Endothelial cell of umbilical vein (primary cell): ENCODE measurements at regions not wholly inside any gene's neighbourhood (a gene's known extent, or its start where the extent isn't known, plus 50 kb on each side); places are given as distances from the start of the nearest gene placed in this dataset.

ENCODE experiments used
- BruUV-seq: library from RNA; stranded (reverse); fragments of 400-500 nt; replicated peaks from 2 replicates; lab custom pipeline; 2021; lab: Mats Ljungman, UMichigan
- CTCF ChIA-PET: fragments of 300-600, 350-600 bp; sonication (Branson Sonifier 250); formaldehyde crosslinking; loops from one replicate; lab custom pipeline; 2021; ENCODE audit warnings: antibody characterized with exemption, inconsistent platforms; lab: Charles Lee
- POLR2A ChIA-PET: fragments of 300-600, 350-600 bp; sonication (Branson Sonifier 250); formaldehyde crosslinking; loops from one replicate; lab custom pipeline; 2021; ENCODE audit warnings: antibody characterized with exemption, inconsistent platforms; lab: Charles Lee
- DNase-seq: peaks from one replicate; pipeline ENCODE4 v3.0.0-alpha.2; 2011; ENCODE audit warnings: low read depth, low spot score
- FAIRE-seq: peaks from 2 replicates; lab custom pipeline; 2011; peaks lifted over from hg19 to GRCh38; lab: Jason Lieb, UNC
- H2AFZ ChIP-seq: 2 replicates; pipeline ENCODE4 v1.6.0; 2012; ENCODE audit warnings: low read depth, low read length, control low read depth, inconsistent platforms
- H3K27ac ChIP-seq: 2 replicates; pipeline ENCODE4 v1.5.1; 2011; ENCODE audit warnings: low read depth, mild to moderate bottlenecking, control low read depth, low read length, moderate library complexity; ENCODE audit not compliant: insufficient read depth
- H3K27me3 ChIP-seq, 2 experiments: 2 replicates each; pipeline versions ENCODE4 v1.6.0 to v1.6.1; 2011; ENCODE audit warnings: low read length in 2 of 2, mixed read lengths in 1 of 2; ENCODE audit not compliant: control insufficient read depth in 2 of 2, insufficient read depth in 2 of 2
- H3K36me3 ChIP-seq, 2 experiments: 2 replicates in 1 of 2; 3 replicates in 1 of 2; pipeline ENCODE4 v1.5.1; 2011; ENCODE audit warnings: low read length in 2 of 2, mild to moderate bottlenecking in 1 of 2, moderate library complexity in 1 of 2; ENCODE audit not compliant: control insufficient read depth in 2 of 2, insufficient read depth in 2 of 2; ENCODE audit errors: extremely low read depth in 1 of 2
- H3K4me1 ChIP-seq: 3 replicates; pipeline ENCODE4 v1.5.1; 2011; ENCODE audit warnings: mild to moderate bottlenecking, low read length; ENCODE audit not compliant: control insufficient read depth, insufficient read depth; ENCODE audit errors: extremely low read depth
- H3K4me2 ChIP-seq: 2 replicates; pipeline ENCODE4 v1.6.1; 2011; ENCODE audit warnings: low read length, control low read depth, mixed read lengths; ENCODE audit not compliant: insufficient read depth
- H3K4me3 ChIP-seq, 3 experiments: fragments of 200-600 bp in 1 of 3; sonication (generic), shearing (Covaris generic) in 1 of 3; replicated peaks in 1 of 3; 2 replicates each; pipeline ENCODE4 v1.5.1; 2011 to 2016; ENCODE audit warnings: control low read depth in 3 of 3, low read length in 3 of 3, mild to moderate bottlenecking in 2 of 3, inconsistent platforms in 1 of 3, low read depth in 1 of 3, moderate library complexity in 1 of 3; ENCODE audit not compliant: insufficient read depth in 1 of 3
- H3K79me2 ChIP-seq: 2 replicates; pipeline ENCODE4 v1.6.0; 2012; ENCODE audit warnings: low read length, inconsistent platforms; ENCODE audit not compliant: control insufficient read depth, insufficient read depth
- H3K9ac ChIP-seq: replicated peaks from 2 replicates; pipeline ENCODE3; 2011; ENCODE audit warnings: low read length, control low read depth; ENCODE audit not compliant: insufficient read depth; ENCODE audit errors: extremely low read depth
- H3K9me1 ChIP-seq: replicated peaks from 3 replicates; pipeline ENCODE4 v1.6.0; 2011; ENCODE audit warnings: mild to moderate bottlenecking, low read length; ENCODE audit not compliant: control insufficient read depth, insufficient read depth; ENCODE audit errors: extremely low read depth
- H3K9me3 ChIP-seq: replicated peaks from 2 replicates; pipeline ENCODE4 v1.5.1; 2012; ENCODE audit warnings: low read length, inconsistent platforms; ENCODE audit not compliant: control insufficient read depth, insufficient read depth
- H4K20me1 ChIP-seq: replicated peaks from 2 replicates; pipeline ENCODE3; 2011; ENCODE audit warnings: mild to moderate bottlenecking, low read length; ENCODE audit not compliant: control insufficient read depth, insufficient read depth; ENCODE audit errors: extremely low read depth
- EZH2 ChIP-seq: IDR thresholded peaks from 2 replicates; pipeline ENCODE4 v1.6.1; 2012; ENCODE audit warnings: borderline replicate concordance, low read depth, mild to moderate bottlenecking, moderate library complexity, low read length, inconsistent platforms; ENCODE audit not compliant: severe bottlenecking
- FOS ChIP-seq: IDR thresholded peaks from 2 replicates; pipeline ENCODE4 v1.6.1; 2011; ENCODE audit warnings: mild to moderate bottlenecking, low read length, moderate library complexity, borderline replicate concordance; ENCODE audit not compliant: insufficient read depth
- GATA2 ChIP-seq: IDR thresholded peaks from 2 replicates; pipeline ENCODE4 v1.7.0; 2011; ENCODE audit warnings: low read depth, mild to moderate bottlenecking, moderate library complexity, mixed read lengths, low read length; ENCODE audit not compliant: insufficient read length, insufficient read depth
- JUN ChIP-seq: IDR thresholded peaks from 2 replicates; pipeline ENCODE4 v1.6.1; 2011; ENCODE audit warnings: borderline replicate concordance, low read depth; ENCODE audit not compliant: insufficient read length, insufficient read depth
- MAX ChIP-seq: IDR thresholded peaks from 2 replicates; pipeline ENCODE4 v1.6.1; 2011; ENCODE audit not compliant: insufficient read depth, insufficient read length
- MYC ChIP-seq: IDR thresholded peaks from one replicate; pipeline ENCODE4 v1.6.1; 2011; ENCODE audit warnings: mild to moderate bottlenecking, low read depth, low read length
- POLR2A ChIP-seq: IDR thresholded peaks from 2 replicates; pipeline ENCODE4 v1.6.1; 2012; ENCODE audit warnings: low read depth, mild to moderate bottlenecking, control low read depth, low read length
- POLR2AphosphoS5 ChIP-seq: IDR thresholded peaks from 2 replicates; pipeline ENCODE4 v1.6.1; 2012; ENCODE audit warnings: low read depth, mild to moderate bottlenecking, control low read depth, low read length, moderate library complexity; ENCODE audit not compliant: insufficient read depth
- dilution Hi-C: fragments of 300-500 bp; cut with MboI; formaldehyde crosslinking; loops from one replicate; pipeline ENCODE4 v1.15.0; 2019; ENCODE audit warnings: low sequenced_read_pairs; ENCODE audit not compliant: extremely low pct_ligation_motif_present
- intact Hi-C: fragments of 100-400 bp; cut with micrococcal nuclease; formaldehyde crosslinking; loops from one replicate; pipeline ENCODE4 v1.10.0; 2022
- TF ChIP-seq, protein P1 (sequence below), 2 donors: IDR thresholded peaks; 1 replicate in 1 of 2; 2 replicates in 1 of 2; pipeline ENCODE4 v1.5.1; 2011; ENCODE audit warnings: low read length in 2 of 2, mild to moderate bottlenecking in 2 of 2, moderate library complexity in 2 of 2, control low read depth in 1 of 2, inconsistent platforms in 1 of 2, low read depth in 1 of 2; ENCODE audit not compliant: insufficient read depth in 1 of 2; ENCODE audit errors: extremely low read depth in 1 of 2

GRCh38 chr5:135705141-135705631 is 126.4 kb upstream of the CXCL14 start:
- no TSS peak for BruUV-seq
- CTCF ChIA-PET, result no interaction called here

More at GRCh38 chr5:135705141-135705631, 126.4 kb upstream of the CXCL14 start:
- Histone ChIP-seq H4K20me1 (no peaks in the 10 kb centered on the region), H3K27ac (no peak overlapping the region), H3K79me2 (no peaks in the 10 kb centered on the region), H3K27me3 (no peaks in the 10 kb centered on the region), H3K4me1 (no peaks in the 10 kb centered on the region), H3K36me3 (no peaks in the 10 kb centered on the region), H3K9me3 (no peaks in the 10 kb centered on the region), H3K4me2 (no peak overlapping the region), H3K4me3 (no peak overlapping the region), H3K9me1 (no peaks in the 10 kb centered on the region), H3K9ac (no peak overlapping the region), H2AFZ (no peak overlapping the region)
- POLR2A ChIA-PET, result no interaction called here
- FAIRE-seq (no peak), DNase-seq (no peak)
- no peak for TF ChIP-seq MYC
- no peak for TF ChIP-seq EZH2
- no peak for TF ChIP-seq FOS
- TF ChIP-seq, protein P1, sequence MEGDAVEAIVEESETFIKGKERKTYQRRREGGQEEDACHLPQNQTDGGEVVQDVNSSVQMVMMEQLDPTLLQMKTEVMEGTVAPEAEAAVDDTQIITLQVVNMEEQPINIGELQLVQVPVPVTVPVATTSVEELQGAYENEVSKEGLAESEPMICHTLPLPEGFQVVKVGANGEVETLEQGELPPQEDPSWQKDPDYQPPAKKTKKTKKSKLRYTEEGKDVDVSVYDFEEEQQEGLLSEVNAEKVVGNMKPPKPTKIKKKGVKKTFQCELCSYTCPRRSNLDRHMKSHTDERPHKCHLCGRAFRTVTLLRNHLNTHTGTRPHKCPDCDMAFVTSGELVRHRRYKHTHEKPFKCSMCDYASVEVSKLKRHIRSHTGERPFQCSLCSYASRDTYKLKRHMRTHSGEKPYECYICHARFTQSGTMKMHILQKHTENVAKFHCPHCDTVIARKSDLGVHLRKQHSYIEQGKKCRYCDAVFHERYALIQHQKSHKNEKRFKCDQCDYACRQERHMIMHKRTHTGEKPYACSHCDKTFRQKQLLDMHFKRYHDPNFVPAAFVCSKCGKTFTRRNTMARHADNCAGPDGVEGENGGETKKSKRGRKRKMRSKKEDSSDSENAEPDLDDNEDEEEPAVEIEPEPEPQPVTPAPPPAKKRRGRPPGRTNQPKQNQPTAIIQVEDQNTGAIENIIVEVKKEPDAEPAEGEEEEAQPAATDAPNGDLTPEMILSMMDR (IDR thresholded peaks at IDR 0.05; ENCODE audit: extremely low read depth in 1 of 2, insufficient read depth in 1 of 2, low read depth in 1 of 2, low read length in 2 of 2), result no peak
- TF ChIP-seq MAX, result no peak
- TF ChIP-seq POLR2AphosphoS5, result no peak
- no peak for TF ChIP-seq GATA2
- no peak for TF ChIP-seq JUN
- no peak for TF ChIP-seq POLR2A
- intact Hi-C loops (no loop called here), dilution Hi-C loops (no loop called here)
